ENCODE measurements at regions not wholly inside any gene's neighbourhood (a gene's known extent, or its start where the extent isn't known, plus 50 kb on each side); places are given as distances from the start of the nearest gene placed in this dataset.

GRCh38 chr9:81759680-81760215 is 70.4 kb upstream of the TLE1 start:
- no peak for TF ChIP-seq CTCF (IDR thresholded peaks at IDR 0.05 in 2 of 3, conservative IDR thresholded peaks at IDR 0.05 in 1 of 3; ENCODE audit: control insufficient read depth in 2 of 3, extremely low read depth in 1 of 3, insufficient read depth in 1 of 3, low read depth in 3 of 3, low read length in 3 of 3)
- TF ChIP-seq MTA3 (IDR thresholded peaks at IDR 0.05; ENCODE audit: borderline replicate concordance, low read length) = no peak
- TF ChIP-seq CEBPZ (IDR thresholded peaks at IDR 0.05; ENCODE audit: low read depth, low read length) = no peak
- no peak for TF ChIP-seq NFXL1 (IDR thresholded peaks at IDR 0.05; ENCODE audit: borderline replicate concordance)
- no peak for TF ChIP-seq TCF7 (IDR thresholded peaks at IDR 0.05; ENCODE audit: borderline replicate concordance)
- TF ChIP-seq USF1 (IDR thresholded peaks at IDR 0.05; ENCODE audit: borderline replicate concordance, extremely low read length, insufficient read depth, low read depth, low read length) = no peak
- TF ChIP-seq MEF2B (IDR thresholded peaks at IDR 0.05; ENCODE audit: partially characterized antibody, poor library complexity, severe bottlenecking) = no peak
- no peak for TF ChIP-seq CREB1 (IDR thresholded peaks at IDR 0.05; ENCODE audit: low read depth)
- no peak for TF ChIP-seq FOXM1 (IDR thresholded peaks at IDR 0.05; ENCODE audit: low read depth, low read length)
- no peak for TF ChIP-seq MAX (IDR thresholded peaks at IDR 0.05; ENCODE audit: low read depth, low read length)
- TF ChIP-seq BMI1 (IDR thresholded peaks at IDR 0.05; ENCODE audit: borderline replicate concordance) = no peak
- no peak for TF ChIP-seq ZBED1 (IDR thresholded peaks at IDR 0.05; ENCODE audit: borderline replicate concordance)
